Mesenchymal stem cell (in vitro differentiated cells and primary cell): ENCODE measurements at regions not wholly inside any gene's neighbourhood (a gene's known extent, or its start where the extent isn't known, plus 50 kb on each side); places are given as distances from the start of the nearest gene placed in this dataset.
A peak's percentile ranks its signal among the peaks of the same experiment; 100 is the strongest.

Experiments used
- DNase-seq: peaks from one replicate; pipeline ENCODE4 v3.0.0-alpha.2; 2013
- H2AFZ ChIP-seq: one replicate; pipeline ENCODE4 v1.6.1; 2013; ENCODE audit warnings: low read depth, mild to moderate bottlenecking, control low read depth, inconsistent platforms, low read length, moderate library complexity
- H2AK5ac ChIP-seq: 2 replicates; pipeline ENCODE4 v1.6.1; 2013; ENCODE audit warnings: low read length, moderate library complexity, mild to moderate bottlenecking, inconsistent platforms; ENCODE audit not compliant: severe bottlenecking
- H2BK120ac ChIP-seq: one replicate; pipeline ENCODE4 v1.6.1; 2013; ENCODE audit warnings: low read depth, mild to moderate bottlenecking, inconsistent platforms, low read length, moderate library complexity
- H2BK12ac ChIP-seq, 2 experiments: one replicate each; pipeline ENCODE4 v1.6.1; 2013; ENCODE audit warnings: inconsistent platforms in 2 of 2, low read length in 2 of 2, mild to moderate bottlenecking in 2 of 2, moderate library complexity in 2 of 2, control low read depth in 1 of 2
- H2BK15ac ChIP-seq: one replicate; pipeline ENCODE4 v1.6.1; 2013; ENCODE audit warnings: mild to moderate bottlenecking, low read depth, inconsistent platforms; ENCODE audit not compliant: poor library complexity, severe bottlenecking
- H2BK5ac ChIP-seq: 2 replicates; pipeline ENCODE4 v1.6.1; 2013; ENCODE audit warnings: low read depth, mild to moderate bottlenecking, low read length, control low read depth, inconsistent platforms; ENCODE audit not compliant: poor library complexity, severe bottlenecking
- H3K14ac ChIP-seq, 2 experiments: one replicate each; pipeline ENCODE4 v1.6.1; 2013; ENCODE audit warnings: inconsistent platforms in 2 of 2, low read length in 2 of 2, control low read depth in 1 of 2, mild to moderate bottlenecking in 1 of 2, moderate library complexity in 1 of 2
- H3K18ac ChIP-seq, 2 experiments: one replicate each; pipeline ENCODE4 v1.6.1; 2013; ENCODE audit warnings: inconsistent platforms in 2 of 2, low read length in 2 of 2, control low read depth in 1 of 2, low read depth in 1 of 2, mild to moderate bottlenecking in 1 of 2
- H3K23ac ChIP-seq, 2 experiments: one replicate each; pipeline ENCODE4 v1.6.1; 2013; ENCODE audit warnings: inconsistent platforms in 2 of 2, low read length in 2 of 2, mild to moderate bottlenecking in 2 of 2, moderate library complexity in 2 of 2, control low read depth in 1 of 2
- H3K27ac ChIP-seq: 2 replicates; pipeline ENCODE4 v1.5.1; 2013; ENCODE audit warnings: mild to moderate bottlenecking, moderate library complexity, low read length, control low read depth, inconsistent platforms; ENCODE audit not compliant: poor library complexity, severe bottlenecking
- H3K27me3 ChIP-seq, 2 experiments: 2 replicates each; pipeline versions ENCODE4 v1.6.1 to v1.7.0; 2013; ENCODE audit warnings: low read length in 2 of 2, mild to moderate bottlenecking in 2 of 2, moderate library complexity in 2 of 2, control low read depth in 1 of 2, inconsistent platforms in 1 of 2; ENCODE audit not compliant: control insufficient read depth in 1 of 2, insufficient read depth in 1 of 2
- H3K36me3 ChIP-seq, 2 experiments: 2 replicates each; pipeline versions ENCODE4 v1.6.1 to v1.7.0; 2013; ENCODE audit warnings: low read length in 2 of 2, control low read depth in 1 of 2, inconsistent platforms in 1 of 2, low read depth in 1 of 2, mild to moderate bottlenecking in 1 of 2; ENCODE audit not compliant: insufficient read depth in 2 of 2, control insufficient read depth in 1 of 2
- H3K4ac ChIP-seq, 2 experiments: one replicate each; pipeline ENCODE4 v1.6.1; 2013; ENCODE audit warnings: inconsistent platforms in 2 of 2, low read length in 2 of 2, mild to moderate bottlenecking in 2 of 2, moderate library complexity in 2 of 2, control low read depth in 1 of 2, low read depth in 1 of 2
- H3K4me1 ChIP-seq: 2 replicates; pipeline ENCODE4 v1.6.1; 2013; ENCODE audit warnings: low read depth, low read length, control low read depth; ENCODE audit not compliant: control insufficient read depth, insufficient read depth
- H3K4me2 ChIP-seq: 2 replicates; pipeline ENCODE4 v1.6.1; 2013; ENCODE audit warnings: low read length, mild to moderate bottlenecking, inconsistent platforms; ENCODE audit not compliant: poor library complexity, severe bottlenecking
- H3K4me3 ChIP-seq, 2 experiments: 2 replicates each; pipeline versions ENCODE4 v1.5.1 to v1.7.0; 2013; ENCODE audit warnings: low read length in 2 of 2, mild to moderate bottlenecking in 2 of 2, control low read depth in 1 of 2, low read depth in 1 of 2; ENCODE audit not compliant: insufficient read depth in 1 of 2
- H3K79me1 ChIP-seq: replicated peaks from 2 replicates; pipeline ENCODE4 v1.6.1; 2013; ENCODE audit warnings: mild to moderate bottlenecking, control low read depth, low read length, inconsistent platforms; ENCODE audit not compliant: poor library complexity, severe bottlenecking
- H3K9ac ChIP-seq: 2 replicates; pipeline ENCODE4 v1.7.0; 2013; ENCODE audit warnings: mild to moderate bottlenecking, low read length, moderate library complexity
- H3K9me3 ChIP-seq: 2 replicates; pipeline ENCODE4 v1.7.0; 2013; ENCODE audit warnings: mild to moderate bottlenecking, low read length; ENCODE audit not compliant: control insufficient read depth
- H4K8ac ChIP-seq: one replicate; pipeline ENCODE4 v1.6.1; 2013; ENCODE audit warnings: inconsistent platforms, mild to moderate bottlenecking, low read length, moderate library complexity
- H4K91ac ChIP-seq: one replicate; pipeline ENCODE4 v1.6.1; 2013; ENCODE audit warnings: mild to moderate bottlenecking, low read length, inconsistent platforms
- WGBS: methylation state at CpG from one replicate; pipeline ENCODE4 v1.1.7; 2013; ENCODE audit warnings: mixed read lengths; 5-methylcytosine and 5-hydroxymethylcytosine counted together

- no peaks in the 10 kb centered on the region for H3K4me1 ChIP-seq
- no peak overlapping the region for H2BK15ac ChIP-seq
- 100% methylated on average over 3 of the region's 3 CpGs for WGBS
- H3K23ac ChIP-seq: no peak overlapping the region
- H3K9ac ChIP-seq: no peak overlapping the region
- no peak overlapping the region for H2AFZ ChIP-seq
- no peak overlapping the region for H3K27ac ChIP-seq
- H3K4ac ChIP-seq: no peak overlapping the region
- no peak overlapping the region for H4K8ac ChIP-seq
- H2AK5ac ChIP-seq: no peak overlapping the region
- H3K4me3 ChIP-seq: no peak overlapping the region
- H4K91ac ChIP-seq: no peak overlapping the region
- H2BK120ac ChIP-seq: no peak overlapping the region
- no peak overlapping the region for H3K4me2 ChIP-seq
- no peaks in the 10 kb centered on the region for H3K9me3 ChIP-seq
- H3K79me1 ChIP-seq: no peaks in the 10 kb centered on the region
- H3K18ac ChIP-seq: no peak overlapping the region
- H2BK12ac ChIP-seq: no peak overlapping the region
- peak; percentile 47 for DNase-seq
- no peak overlapping the region for H3K14ac ChIP-seq
- H2BK5ac ChIP-seq: no peak overlapping the region
- no peaks in the 10 kb centered on the region for H3K27me3 ChIP-seq
- no peaks in the 10 kb centered on the region for H3K36me3 ChIP-seq
Measured at GRCh38 chr10:10498781-10499180, 518.9 kb upstream of the CELF2 start.

GRCh38 chr10:10499839-10500238 is 517.8 kb upstream of the CELF2 start:
- no peak overlapping the region for H4K91ac ChIP-seq
- WGBS: no CpG with 5 or more reads among the region's 2 CpGs
- no peak overlapping the region for H3K4ac ChIP-seq
- H2AFZ ChIP-seq: no peak overlapping the region
- no peaks in the 10 kb centered on the region for H3K36me3 ChIP-seq
- no peak overlapping the region for H3K14ac ChIP-seq
- H3K9me3 ChIP-seq: no peaks in the 10 kb centered on the region
- H3K4me3 ChIP-seq: no peak overlapping the region
- no peak overlapping the region for H3K23ac ChIP-seq
- H2BK5ac ChIP-seq: no peak overlapping the region
- no peaks in the 10 kb centered on the region for H3K27me3 ChIP-seq
- no peak overlapping the region for H4K8ac ChIP-seq
- H3K18ac ChIP-seq: no peak overlapping the region
- no peak overlapping the region for H2BK15ac ChIP-seq
- H2BK12ac ChIP-seq: no peak overlapping the region
- H3K4me2 ChIP-seq: no peak overlapping the region
- no peak overlapping the region for H2AK5ac ChIP-seq
- H2BK120ac ChIP-seq: no peak overlapping the region
- peak overlapping the region; percentile 42 for H3K9ac ChIP-seq
- no peak overlapping the region for H3K27ac ChIP-seq
- DNase-seq: peak; percentile 84
- no peaks in the 10 kb centered on the region for H3K4me1 ChIP-seq
- no peaks in the 10 kb centered on the region for H3K79me1 ChIP-seq

- H3K18ac ChIP-seq: no peak overlapping the region
- H2BK15ac ChIP-seq: no peak overlapping the region
- no peak overlapping the region for H2AK5ac ChIP-seq
- no peak overlapping the region for H3K4ac ChIP-seq
- WGBS: 42% methylated on average over 2 of the region's 2 CpGs
- H3K4me1 ChIP-seq: no peaks in the 10 kb centered on the region
- H3K9me3 ChIP-seq: no peaks in the 10 kb centered on the region
- no peak overlapping the region for H3K4me3 ChIP-seq
- H2BK12ac ChIP-seq: no peak overlapping the region
- no peak overlapping the region for H4K91ac ChIP-seq
- no peak overlapping the region for H2BK120ac ChIP-seq
- no peak overlapping the region for H3K27ac ChIP-seq
- H2BK5ac ChIP-seq: no peak overlapping the region
- DNase-seq: peak; percentile 78
- H3K14ac ChIP-seq: no peak overlapping the region
- no peak overlapping the region for H2AFZ ChIP-seq
- no peak overlapping the region for H3K23ac ChIP-seq
- no peaks in the 10 kb centered on the region for H3K36me3 ChIP-seq
- H3K79me1 ChIP-seq: no peaks in the 10 kb centered on the region
- no peaks in the 10 kb centered on the region for H3K27me3 ChIP-seq
- H3K4me2 ChIP-seq: no peak overlapping the region
- no peak overlapping the region for H4K8ac ChIP-seq
- no peak overlapping the region for H3K9ac ChIP-seq
Measured at GRCh38 chr10:10500937-10501336, 516.7 kb upstream of the CELF2 start.

- no peak overlapping the region for H2BK120ac ChIP-seq
- no CpG with 5 or more reads among the region's 1 CpG for WGBS
- no peak overlapping the region for H2AFZ ChIP-seq
- H3K9ac ChIP-seq: no peak overlapping the region
- H2BK5ac ChIP-seq: no peak overlapping the region
- no peaks in the 10 kb centered on the region for H3K4me1 ChIP-seq
- H3K14ac ChIP-seq: no peak overlapping the region
- no peak overlapping the region for H3K18ac ChIP-seq
- no peaks in the 10 kb centered on the region for H3K9me3 ChIP-seq
- no peak overlapping the region for H3K4me2 ChIP-seq
- H3K4ac ChIP-seq: no peak overlapping the region
- H3K27ac ChIP-seq: no peak overlapping the region
- H4K8ac ChIP-seq: no peak overlapping the region
- H3K36me3 ChIP-seq: no peaks in the 10 kb centered on the region
- no peaks in the 10 kb centered on the region for H3K27me3 ChIP-seq
- no peak overlapping the region for H3K23ac ChIP-seq
- no peak overlapping the region for H2BK15ac ChIP-seq
- no peak for DNase-seq
- H3K4me3 ChIP-seq: no peak overlapping the region
- H2AK5ac ChIP-seq: no peak overlapping the region
- H4K91ac ChIP-seq: no peak overlapping the region
- H3K79me1 ChIP-seq: no peaks in the 10 kb centered on the region
- no peak overlapping the region for H2BK12ac ChIP-seq
Measured at GRCh38 chr10:10503772-10504171, 513.9 kb upstream of the CELF2 start.
